ENCODE measurements at regions not wholly inside any gene's neighbourhood (a gene's known extent, or its start where the extent isn't known, plus 50 kb on each side); places are given as distances from the start of the nearest gene placed in this dataset.

GRCh38 chr11:45089676-45090499 lies 56.6 kb upstream of the PRDM11 start:
- Histone ChIP-seq H3K4me1 (ENCODE audit: control insufficient read depth, insufficient read depth, low read length) (peaks cover 24% of the 10 kb centered on the region), H3K4me3 (ENCODE audit: low read length) (no peak overlapping the region), H3K9me3 (ENCODE audit: control insufficient read depth, low read depth, low read length) (no peaks in the 10 kb centered on the region), H3K27ac (ENCODE audit: low read length) (peak overlapping the region; percentile 16), H3K36me3 (ENCODE audit: control insufficient read depth, insufficient read depth, low read length) (no peaks in the 10 kb centered on the region), H3K27me3 (ENCODE audit: control insufficient read depth, insufficient read depth, low read length) (peaks cover under 1% of the 10 kb centered on the region)
- 100% methylated on average over 1 of the region's 6 CpGs for WGBS (ENCODE audit: insufficient coverage, low lambda C conversion rate)
- DNase-seq, result no peak

- H3K36me3 ChIP-seq (ENCODE audit: control insufficient read depth, insufficient read depth, low read length), result no peaks in the 10 kb centered on the region
- no CpG with 5 or more reads among the region's 3 CpGs for WGBS (ENCODE audit: insufficient coverage, low lambda C conversion rate)
- H3K4me1 ChIP-seq (ENCODE audit: control insufficient read depth, insufficient read depth, low read length), result peaks cover 24% of the 10 kb centered on the region
- H3K4me3 ChIP-seq (ENCODE audit: low read length), result no peak overlapping the region
- no peak overlapping the region for H3K27ac ChIP-seq (ENCODE audit: low read length)
- H3K27me3 ChIP-seq (ENCODE audit: control insufficient read depth, insufficient read depth, low read length), result peaks cover 6% of the 10 kb centered on the region
- no peaks in the 10 kb centered on the region for H3K9me3 ChIP-seq (ENCODE audit: control insufficient read depth, low read depth, low read length)
- no peak for DNase-seq
Observed at GRCh38 chr11:45090607-45091006, 55.8 kb upstream of the PRDM11 start.

- 93% methylated on average over 3 of the region's 11 CpGs for WGBS (ENCODE audit: insufficient coverage, low lambda C conversion rate)
- Histone ChIP-seq H3K9me3 (ENCODE audit: control insufficient read depth, low read depth, low read length) (no peaks in the 10 kb centered on the region), H3K4me3 (ENCODE audit: low read length) (no peak overlapping the region), H3K27me3 (ENCODE audit: control insufficient read depth, insufficient read depth, low read length) (peaks cover 6% of the 10 kb centered on the region), H3K36me3 (ENCODE audit: control insufficient read depth, insufficient read depth, low read length) (no peaks in the 10 kb centered on the region), H3K4me1 (ENCODE audit: control insufficient read depth, insufficient read depth, low read length) (peaks cover 24% of the 10 kb centered on the region), H3K27ac (ENCODE audit: low read length) (no peak overlapping the region)
- no peak for DNase-seq
Observed at GRCh38 chr11:45091563-45092403, 54.7 kb upstream of the PRDM11 start.

DNA sequence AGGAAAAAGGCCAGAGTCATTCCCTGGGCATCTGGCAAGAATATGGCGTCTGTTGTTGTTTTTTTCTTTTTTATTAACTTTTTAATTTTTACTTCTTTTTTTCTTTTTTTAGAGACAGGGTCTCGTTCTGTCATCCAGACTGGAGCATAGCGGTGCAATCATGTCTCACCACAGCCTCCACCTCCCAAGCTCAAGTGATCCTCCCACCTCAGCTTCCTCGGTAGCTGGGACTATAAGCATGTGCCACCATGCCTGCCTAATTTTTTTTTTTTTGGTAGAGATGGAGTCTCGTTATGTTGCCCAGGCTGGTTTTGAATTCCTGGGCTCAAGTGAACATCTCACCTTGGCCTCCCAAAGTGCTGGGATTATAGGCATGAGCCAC lies 54.0 kb upstream of the PRDM11 start:
- Histone ChIP-seq H3K4me1 (ENCODE audit: control insufficient read depth, insufficient read depth, low read length) (peaks cover 24% of the 10 kb centered on the region), H3K27ac (ENCODE audit: low read length) (no peak overlapping the region), H3K9me3 (ENCODE audit: control insufficient read depth, low read depth, low read length) (no peaks in the 10 kb centered on the region), H3K4me3 (ENCODE audit: low read length) (no peak overlapping the region), H3K36me3 (ENCODE audit: control insufficient read depth, insufficient read depth, low read length) (no peaks in the 10 kb centered on the region), H3K27me3 (ENCODE audit: control insufficient read depth, insufficient read depth, low read length) (peaks cover 6% of the 10 kb centered on the region)
- 100% methylated on average over 3 of the region's 5 CpGs for WGBS (ENCODE audit: insufficient coverage, low lambda C conversion rate)
- no peak for DNase-seq

DNA sequence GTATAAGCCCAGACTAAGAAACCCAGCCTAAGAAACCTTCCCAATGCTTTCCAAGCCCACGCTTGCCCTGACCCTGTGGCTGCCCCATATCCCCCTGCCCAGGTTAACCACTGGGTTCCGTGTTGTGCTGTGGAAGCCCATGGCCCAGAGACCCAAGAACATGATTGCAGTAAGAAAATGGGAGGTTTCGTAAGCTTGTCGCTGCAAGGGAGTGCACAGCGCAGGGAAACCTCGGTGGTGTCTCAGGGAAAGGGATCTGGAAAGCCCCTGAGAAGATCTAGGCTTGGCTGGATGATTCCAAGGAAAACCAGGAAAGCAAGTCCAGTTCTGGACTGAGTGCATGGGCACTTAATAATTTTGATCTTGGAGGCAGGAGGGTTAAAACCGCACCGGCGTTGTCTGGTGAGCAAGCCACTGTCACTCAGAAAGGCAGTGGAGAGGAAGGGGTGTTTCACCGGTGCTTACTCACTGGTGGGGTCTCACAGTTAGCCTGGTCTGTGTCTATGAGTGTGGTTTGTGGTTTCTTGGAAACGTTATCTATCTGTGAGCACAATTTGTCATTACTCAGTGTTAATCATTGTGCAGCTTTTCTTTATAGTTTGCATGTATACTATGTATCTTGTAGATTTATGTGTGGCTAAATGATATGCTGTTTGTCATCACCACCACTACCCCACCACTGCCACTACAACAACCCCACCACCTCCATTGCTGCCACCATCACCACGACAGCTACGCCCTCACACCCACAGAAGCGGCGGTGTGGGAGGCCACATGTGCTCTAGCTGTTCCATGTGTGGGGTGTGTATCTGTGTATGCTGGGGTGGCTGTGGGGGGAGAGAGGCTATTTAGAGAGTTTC lies 53.3 kb upstream of the PRDM11 start:
- Histone ChIP-seq H3K27ac (ENCODE audit: low read length) (no peak overlapping the region), H3K4me1 (ENCODE audit: control insufficient read depth, insufficient read depth, low read length) (peaks cover 17% of the 10 kb centered on the region), H3K27me3 (ENCODE audit: control insufficient read depth, insufficient read depth, low read length) (peaks cover 6% of the 10 kb centered on the region), H3K36me3 (ENCODE audit: control insufficient read depth, insufficient read depth, low read length) (no peaks in the 10 kb centered on the region), H3K4me3 (ENCODE audit: low read length) (no peak overlapping the region), H3K9me3 (ENCODE audit: control insufficient read depth, low read depth, low read length) (no peaks in the 10 kb centered on the region)
- DNase-seq, result no peak
- WGBS (ENCODE audit: insufficient coverage, low lambda C conversion rate), result no CpG with 5 or more reads among the region's 15 CpGs

DNA sequence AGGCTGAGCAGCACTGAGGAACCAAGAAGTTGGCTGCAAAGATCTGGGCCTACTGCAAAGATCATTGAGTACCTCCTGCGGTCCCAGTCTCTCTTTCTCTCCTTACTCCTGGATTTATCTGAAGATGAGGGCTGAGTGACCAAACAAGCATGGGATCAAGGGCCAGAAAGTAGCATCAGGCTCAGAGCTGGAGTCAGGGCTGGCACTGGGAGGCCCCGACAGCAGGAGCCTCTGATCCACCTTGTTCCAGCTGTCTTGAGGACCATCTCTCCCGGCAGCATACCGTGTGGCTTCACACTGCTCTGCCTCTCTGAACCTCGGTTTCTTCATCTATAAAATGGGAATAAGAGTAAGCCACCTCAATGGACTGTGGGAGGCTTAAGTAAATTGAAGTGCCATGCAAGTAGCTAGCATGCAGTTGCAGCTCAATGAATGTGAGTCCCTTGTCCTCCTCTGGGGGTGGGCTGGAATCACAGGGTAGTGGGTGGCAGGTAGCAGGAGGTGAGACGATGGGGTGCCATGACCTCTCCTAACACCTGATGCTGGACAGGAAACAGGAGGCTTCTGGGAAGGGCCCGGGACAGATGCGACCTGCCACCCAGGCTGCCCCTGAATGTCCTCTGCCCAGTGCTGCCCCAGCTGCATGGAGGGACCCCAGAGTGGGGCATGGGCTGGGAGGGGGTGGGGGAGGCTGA lies 52.5 kb upstream of the PRDM11 start:
- no peaks in the 10 kb centered on the region for H3K36me3 ChIP-seq (ENCODE audit: control insufficient read depth, insufficient read depth, low read length)
- DNase-seq, result no peak

DNA sequence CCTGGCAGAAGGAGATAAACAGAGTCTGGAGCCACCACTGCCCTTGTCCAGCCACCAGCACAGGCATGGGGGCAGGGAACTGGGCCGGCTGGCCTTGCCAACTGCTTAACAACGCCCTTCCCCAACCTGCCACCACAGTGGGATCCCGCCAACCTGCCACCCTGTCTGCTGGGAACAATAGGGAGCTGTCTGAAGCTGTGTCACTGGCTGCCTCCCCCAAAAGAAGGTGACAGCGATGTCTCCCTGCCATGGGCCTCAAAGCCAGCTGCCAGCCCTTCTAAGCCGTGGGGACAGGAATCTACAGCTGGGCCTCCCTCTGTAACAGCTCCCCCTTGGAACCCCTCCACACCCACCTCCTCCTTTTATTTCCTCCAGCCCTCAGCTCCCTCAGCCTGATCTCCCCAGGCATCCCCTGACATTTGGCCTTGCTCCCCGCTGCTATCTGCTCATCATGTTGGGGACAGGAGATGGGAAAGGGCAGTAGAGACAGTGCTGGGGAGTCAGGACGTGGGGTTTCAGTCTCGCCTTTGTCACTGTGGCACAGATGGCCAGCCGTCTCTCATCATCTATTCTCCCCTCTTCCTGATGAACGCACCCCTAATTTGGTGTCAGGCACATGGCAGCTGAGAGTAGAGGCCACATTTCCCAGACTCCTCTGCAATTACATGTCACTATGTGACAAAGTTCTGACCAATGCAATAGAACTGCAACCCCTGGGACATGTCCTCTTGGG lies 51.3 kb upstream of the PRDM11 start:
- no peak for DNase-seq
- WGBS (ENCODE audit: insufficient coverage, low lambda C conversion rate), result no CpG with 5 or more reads among the region's 10 CpGs
- Histone ChIP-seq H3K36me3 (ENCODE audit: control insufficient read depth, insufficient read depth, low read length) (no peaks in the 10 kb centered on the region), H3K27ac (ENCODE audit: low read length) (no peak overlapping the region), H3K9me3 (ENCODE audit: control insufficient read depth, low read depth, low read length) (no peaks in the 10 kb centered on the region), H3K27me3 (ENCODE audit: control insufficient read depth, insufficient read depth, low read length) (peaks cover 6% of the 10 kb centered on the region), H3K4me3 (ENCODE audit: low read length) (no peak overlapping the region), H3K4me1 (ENCODE audit: control insufficient read depth, insufficient read depth, low read length) (peaks cover 4% of the 10 kb centered on the region)

More for the DNA sequence above, 52.5 kb upstream of the PRDM11 start:
- H3K4me1 ChIP-seq (ENCODE audit: control insufficient read depth, insufficient read depth, low read length), result peaks cover 14% of the 10 kb centered on the region
- H3K9me3 ChIP-seq (ENCODE audit: control insufficient read depth, low read depth, low read length), result no peaks in the 10 kb centered on the region
- H3K27ac ChIP-seq (ENCODE audit: low read length), result no peak overlapping the region
- no peak overlapping the region for H3K4me3 ChIP-seq (ENCODE audit: low read length)
- H3K27me3 ChIP-seq (ENCODE audit: control insufficient read depth, insufficient read depth, low read length), result peaks cover 6% of the 10 kb centered on the region
- 80% methylated on average over 1 of the region's 8 CpGs for WGBS (ENCODE audit: insufficient coverage, low lambda C conversion rate)

DNA sequence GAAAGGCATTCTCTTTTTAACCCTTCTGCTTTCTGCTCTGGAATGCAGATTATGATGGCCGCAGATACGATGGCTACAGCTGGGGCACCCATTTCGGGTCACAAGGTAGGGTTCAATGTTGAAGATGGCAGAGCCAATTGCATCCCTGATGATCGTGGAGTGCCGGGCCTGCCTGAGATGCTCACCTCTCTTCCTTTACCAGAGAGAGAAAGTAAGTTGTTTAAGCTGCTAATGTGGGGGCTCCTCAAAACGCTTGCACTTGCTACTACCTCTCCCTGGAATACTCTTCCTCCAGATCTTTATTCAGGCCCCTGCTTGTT lies 50.8 kb upstream of the PRDM11 start:
- no peak for DNase-seq
- 100% methylated on average over 1 of the region's 6 CpGs for WGBS (ENCODE audit: insufficient coverage, low lambda C conversion rate)
- no peaks in the 10 kb centered on the region for H3K9me3 ChIP-seq (ENCODE audit: control insufficient read depth, low read depth, low read length)
- H3K27me3 ChIP-seq (ENCODE audit: control insufficient read depth, insufficient read depth, low read length), result peaks cover 6% of the 10 kb centered on the region
- H3K4me3 ChIP-seq (ENCODE audit: low read length), result no peak overlapping the region
- H3K36me3 ChIP-seq (ENCODE audit: control insufficient read depth, insufficient read depth, low read length), result no peaks in the 10 kb centered on the region
- H3K27ac ChIP-seq (ENCODE audit: low read length), result no peak overlapping the region
- peaks cover 2% of the 10 kb centered on the region for H3K4me1 ChIP-seq (ENCODE audit: control insufficient read depth, insufficient read depth, low read length)

DNA sequence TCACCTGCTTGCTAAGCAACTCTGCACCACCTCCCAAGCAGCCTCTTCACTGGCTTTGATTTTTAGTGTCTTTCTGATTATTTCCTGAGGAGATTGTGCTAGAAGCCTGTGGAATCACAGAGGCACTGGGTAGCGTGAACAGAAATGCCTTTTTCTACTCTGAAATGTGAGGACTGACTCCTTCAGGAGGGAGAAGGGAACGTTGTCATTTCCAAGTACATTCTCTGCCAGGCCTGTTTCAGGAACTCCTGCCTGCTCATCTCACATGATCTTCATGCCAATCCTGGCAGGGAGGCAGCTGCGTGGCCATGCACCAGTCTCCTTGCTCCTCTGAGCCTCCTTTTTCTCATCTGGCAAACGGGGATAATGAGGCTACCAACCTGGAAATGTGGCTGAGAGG lies 49.8 kb upstream of the PRDM11 start:
- WGBS (ENCODE audit: insufficient coverage, low lambda C conversion rate), result no CpG with 5 or more reads among the region's 4 CpGs
- H3K4me3 ChIP-seq (ENCODE audit: low read length), result no peak overlapping the region
- no peak for DNase-seq

More for the DNA sequence above, 49.8 kb upstream of the PRDM11 start:
- Histone ChIP-seq H3K4me1 (ENCODE audit: control insufficient read depth, insufficient read depth, low read length) (no peaks in the 10 kb centered on the region), H3K36me3 (ENCODE audit: control insufficient read depth, insufficient read depth, low read length) (no peaks in the 10 kb centered on the region), H3K27ac (ENCODE audit: low read length) (no peak overlapping the region), H3K27me3 (ENCODE audit: control insufficient read depth, insufficient read depth, low read length) (peaks cover 6% of the 10 kb centered on the region), H3K9me3 (ENCODE audit: control insufficient read depth, low read depth, low read length) (no peaks in the 10 kb centered on the region)
